Superior temporal gyrus (tissue), 1 donor: ENCODE measurements at regions not wholly inside any gene's neighbourhood (a gene's known extent, or its start where the extent isn't known, plus 50 kb on each side); places are given as distances from the start of the nearest gene placed in this dataset.

ENCODE experiments used
- DNase-seq: peaks from one replicate; pipeline ENCODE4 v3.0.0-alpha.2; 2016; ENCODE audit errors: extremely low spot score

- DNase-seq = no peak
Measured at GRCh38 chr1:117678246-117678977, 72.6 kb downstream of the TENT5C start.

GRCh38 chr1:117679299-117679698 is 73.5 kb downstream of the TENT5C start:
- no peak for DNase-seq

- no peak for DNase-seq
Measured at GRCh38 chr1:117679868-117680267, 74.0 kb downstream of the TENT5C start.

GRCh38 chr1:117680316-117681002 is 74.6 kb downstream of the TENT5C start:
- DNase-seq = no peak

GRCh38 chr1:117681093-117681900 is 75.4 kb downstream of the TENT5C start:
- DNase-seq = no peak

GRCh38 chr1:117681901-117682250 is 76.0 kb downstream of the TENT5C start:
- DNase-seq = no peak

GRCh38 chr1:117682372-117682771 is 76.5 kb downstream of the TENT5C start:
- no peak for DNase-seq

- DNase-seq = no peak
Measured at GRCh38 chr1:117683571-117684285, 77.9 kb downstream of the TENT5C start.

- no peak for DNase-seq
Measured at GRCh38 chr1:117685936-117686806, 80.3 kb downstream of the TENT5C start.

GRCh38 chr1:117686907-117687306 is 81.1 kb downstream of the TENT5C start:
- DNase-seq = no peak

GRCh38 chr1:117689997-117690625 is 84.3 kb downstream of the TENT5C start:
- DNase-seq = no peak

- DNase-seq = no peak
Measured at GRCh38 chr1:117691942-117692341, 86.1 kb downstream of the TENT5C start.

- no peak for DNase-seq
Measured at GRCh38 chr1:117694543-117694942, 88.7 kb downstream of the TENT5C start.

- DNase-seq = no peak
Measured at GRCh38 chr1:117695796-117696490, 90.1 kb downstream of the TENT5C start.

- no peak for DNase-seq
Measured at GRCh38 chr1:117696561-117696960, 90.7 kb downstream of the TENT5C start.

- no peak for DNase-seq
Measured at GRCh38 chr1:117697220-117697781, 91.5 kb downstream of the TENT5C start.

- DNase-seq = no peak
Measured at GRCh38 chr1:117698398-117699160, 92.7 kb downstream of the TENT5C start.

- DNase-seq = no peak
Measured at GRCh38 chr1:117699953-117700352, 94.1 kb downstream of the TENT5C start.

GRCh38 chr1:117702654-117703053 is 96.8 kb downstream of the TENT5C start:
- DNase-seq = no peak
